ENCODE measurements at regions not wholly inside any gene's neighbourhood (a gene's known extent, or its start where the extent isn't known, plus 50 kb on each side); places are given as distances from the start of the nearest gene placed in this dataset.
"Not testable (repeated sequence)": the region's sequence is repeated elsewhere in the genome, so short reads cannot be mapped to it uniquely, and the experiment has no call there.

GRCh38 chr12:70049596-70050360, 193.5 kb upstream of the CNOT2 start:
- TF ChIP-seq POLR2A (IDR thresholded peaks at IDR 0.05; ENCODE audit: low read depth, low read length) = no peak
- DNase-seq (ENCODE audit: insufficient read length, low spot score) (no peak), FAIRE-seq (no peak)

- no peak for TF ChIP-seq POLR2A (IDR thresholded peaks at IDR 0.05; ENCODE audit: low read depth, low read length)
- FAIRE-seq = no peak
- DNase-seq (ENCODE audit: insufficient read length, low spot score) = no peak
Observed at GRCh38 chr12:70052476-70052875, 190.8 kb upstream of the CNOT2 start.

GRCh38 chr12:70052931-70053497, 190.2 kb upstream of the CNOT2 start:
- FAIRE-seq (peak; percentile 90), DNase-seq (ENCODE audit: insufficient read length, low spot score) (peak; percentile 14)
- no peak for TF ChIP-seq POLR2A (IDR thresholded peaks at IDR 0.05; ENCODE audit: low read depth, low read length)

GRCh38 chr12:70059373-70059772, 183.9 kb upstream of the CNOT2 start:
- no peak for TF ChIP-seq POLR2A (IDR thresholded peaks at IDR 0.05; ENCODE audit: low read depth, low read length)
- DNase-seq (ENCODE audit: insufficient read length, low spot score) (no peak), FAIRE-seq (no peak)

GRCh38 chr12:70060634-70061033, 182.6 kb upstream of the CNOT2 start:
- FAIRE-seq (no peak), DNase-seq (ENCODE audit: insufficient read length, low spot score) (no peak)
- TF ChIP-seq POLR2A (IDR thresholded peaks at IDR 0.05; ENCODE audit: low read depth, low read length) = no peak

- no peak for FAIRE-seq
- DNase-seq (ENCODE audit: insufficient read length, low spot score) = no peak
- no peak for TF ChIP-seq POLR2A (IDR thresholded peaks at IDR 0.05; ENCODE audit: low read depth, low read length)
Observed at GRCh38 chr12:70068743-70069142, 174.5 kb upstream of the CNOT2 start.

GRCh38 chr12:70069221-70070105, 173.8 kb upstream of the CNOT2 start:
- no peak for FAIRE-seq
- DNase-seq (ENCODE audit: insufficient read length, low spot score) = no peak
- no peak for TF ChIP-seq POLR2A (IDR thresholded peaks at IDR 0.05; ENCODE audit: low read depth, low read length)

- TF ChIP-seq POLR2A (IDR thresholded peaks at IDR 0.05; ENCODE audit: low read depth, low read length) = no peak
- DNase-seq (ENCODE audit: insufficient read length, low spot score) (no peak), FAIRE-seq (no peak)
Observed at GRCh38 chr12:70070494-70071007, 172.7 kb upstream of the CNOT2 start.

GRCh38 chr12:70074510-70074909, 168.7 kb upstream of the CNOT2 start:
- TF ChIP-seq POLR2A (IDR thresholded peaks at IDR 0.05; ENCODE audit: low read depth, low read length) = no peak
- FAIRE-seq (no peak), DNase-seq (ENCODE audit: insufficient read length, low spot score) (no peak)

GRCh38 chr12:70077441-70077840, 165.8 kb upstream of the CNOT2 start:
- TF ChIP-seq POLR2A (IDR thresholded peaks at IDR 0.05; ENCODE audit: low read depth, low read length) = no peak
- no peak for DNase-seq (ENCODE audit: insufficient read length, low spot score)
- FAIRE-seq = no peak

GRCh38 chr12:70078161-70078560, 165.1 kb upstream of the CNOT2 start:
- DNase-seq (ENCODE audit: insufficient read length, low spot score) (no peak), FAIRE-seq (peak; percentile 67)
- TF ChIP-seq POLR2A (IDR thresholded peaks at IDR 0.05; ENCODE audit: low read depth, low read length) = no peak

- DNase-seq (ENCODE audit: insufficient read length, low spot score) (no peak), FAIRE-seq (no peak)
- no peak for TF ChIP-seq POLR2A (IDR thresholded peaks at IDR 0.05; ENCODE audit: low read depth, low read length)
Observed at GRCh38 chr12:70080566-70080965, 162.7 kb upstream of the CNOT2 start.

GRCh38 chr12:70082997-70083676, 160.1 kb upstream of the CNOT2 start:
- DNase-seq (ENCODE audit: insufficient read length, low spot score) = no peak
- FAIRE-seq = no peak

GRCh38 chr12:70083677-70084020, 159.6 kb upstream of the CNOT2 start:
- FAIRE-seq (no peak), DNase-seq (ENCODE audit: insufficient read length, low spot score) (no peak)
- no peak for TF ChIP-seq POLR2A (IDR thresholded peaks at IDR 0.05; ENCODE audit: low read depth, low read length)

More at GRCh38 chr12:70082997-70083676, 160.1 kb upstream of the CNOT2 start:
- no peak for TF ChIP-seq POLR2A (IDR thresholded peaks at IDR 0.05; ENCODE audit: low read depth, low read length)

GRCh38 chr12:70086372-70086771, 156.9 kb upstream of the CNOT2 start:
- not testable (repeated sequence) for DNase-seq (ENCODE audit: insufficient read length, low spot score)

More at GRCh38 chr12:70086372-70086771, 156.9 kb upstream of the CNOT2 start:
- not testable (repeated sequence) for FAIRE-seq
